GM19372 (cell line): ENCODE measurements at regions not wholly inside any gene's neighbourhood (a gene's known extent, or its start where the extent isn't known, plus 50 kb on each side); places are given as distances from the start of the nearest gene placed in this dataset.

Experiments
- ATAC-seq: cut with Tn5 transposase; IDR thresholded peaks from one replicate; pipeline ENCODE4 v1.9.1; 2021; ENCODE audit warnings: mild to moderate bottlenecking, low read depth, moderate library complexity; ENCODE audit not compliant: unreplicated experiment

- ATAC-seq = no peak
Observed at GRCh38 chr4:18571301-18571761, 549.8 kb upstream of the LCORL start.

- no peak for ATAC-seq
Observed at GRCh38 chr4:18570370-18570769, 548.8 kb upstream of the LCORL start.

- no peak for ATAC-seq
Observed at GRCh38 chr4:18568600-18568999, 547.0 kb upstream of the LCORL start.

- ATAC-seq = no peak
Observed at GRCh38 chr4:18566970-18567799, 545.6 kb upstream of the LCORL start.

- no peak for ATAC-seq
Observed at GRCh38 chr4:18559492-18559891, 537.9 kb upstream of the LCORL start.

GRCh38 chr4:18556402-18556801 is 534.8 kb upstream of the LCORL start:
- no peak for ATAC-seq

GRCh38 chr4:18540349-18540748 is 518.8 kb upstream of the LCORL start:
- ATAC-seq = no peak

GRCh38 chr4:18538121-18538520 is 516.6 kb upstream of the LCORL start:
- ATAC-seq = no peak

- ATAC-seq = no peak
Observed at GRCh38 chr4:18536428-18536827, 514.9 kb upstream of the LCORL start.

- no peak for ATAC-seq
Observed at GRCh38 chr4:18535948-18536347, 514.4 kb upstream of the LCORL start.

GRCh38 chr4:18533262-18533775 is 511.8 kb upstream of the LCORL start:
- no peak for ATAC-seq

- no peak for ATAC-seq
Observed at GRCh38 chr4:18531731-18532130, 510.2 kb upstream of the LCORL start.

GRCh38 chr4:18529482-18529881 is 507.9 kb upstream of the LCORL start:
- no peak for ATAC-seq

- ATAC-seq = no peak
Observed at GRCh38 chr4:18524667-18525066, 503.1 kb upstream of the LCORL start.

- no peak for ATAC-seq
Observed at GRCh38 chr4:18518098-18518497, 496.5 kb upstream of the LCORL start.

- ATAC-seq = no peak
Observed at GRCh38 chr4:18513861-18514260, 492.3 kb upstream of the LCORL start.

GRCh38 chr4:18512718-18513117 is 491.2 kb upstream of the LCORL start:
- ATAC-seq = no peak

- no peak for ATAC-seq
Observed at GRCh38 chr4:18511727-18512126, 490.2 kb upstream of the LCORL start.

- no peak for ATAC-seq
Observed at GRCh38 chr4:18508786-18509185, 487.2 kb upstream of the LCORL start.

GRCh38 chr4:18480928-18481327 is 459.4 kb upstream of the LCORL start:
- ATAC-seq = no peak

GRCh38 chr4:18480342-18480741 is 458.8 kb upstream of the LCORL start:
- no peak for ATAC-seq

- ATAC-seq = no peak
Observed at GRCh38 chr4:18479825-18480224, 458.3 kb upstream of the LCORL start.
